ENCODE measurements at regions not wholly inside any gene's neighbourhood (a gene's known extent, or its start where the extent isn't known, plus 50 kb on each side); places are given as distances from the start of the nearest gene placed in this dataset.
"Not testable (repeated sequence)": the region's sequence is repeated elsewhere in the genome, so short reads cannot be mapped to it uniquely, and the experiment has no call there.

- no peak for DNase-seq
Measured at GRCh38 chr14:70269582-70269981, 80.8 kb upstream of the SLC8A3 start.

DNA sequence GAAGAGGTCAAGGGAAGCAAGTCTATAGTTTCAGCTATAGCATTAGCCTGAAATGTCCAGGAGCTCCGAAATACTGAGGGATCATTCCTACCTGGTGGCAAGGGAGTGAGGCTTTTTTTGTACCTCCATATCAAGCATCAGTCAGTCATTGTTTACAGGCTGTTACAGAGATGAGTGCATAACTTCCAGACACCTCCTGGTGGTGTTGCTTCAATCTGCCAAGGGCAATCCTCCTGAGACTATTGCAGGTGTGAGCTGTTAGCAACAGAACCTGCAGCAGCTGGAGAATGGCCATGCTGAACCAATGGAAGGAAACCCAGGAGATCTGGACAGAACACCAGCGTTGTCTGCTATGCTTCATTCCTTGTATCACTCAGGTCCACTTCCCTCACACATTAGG lies 80.0 kb upstream of the SLC8A3 start:
- peak; percentile 28 for DNase-seq

DNA sequence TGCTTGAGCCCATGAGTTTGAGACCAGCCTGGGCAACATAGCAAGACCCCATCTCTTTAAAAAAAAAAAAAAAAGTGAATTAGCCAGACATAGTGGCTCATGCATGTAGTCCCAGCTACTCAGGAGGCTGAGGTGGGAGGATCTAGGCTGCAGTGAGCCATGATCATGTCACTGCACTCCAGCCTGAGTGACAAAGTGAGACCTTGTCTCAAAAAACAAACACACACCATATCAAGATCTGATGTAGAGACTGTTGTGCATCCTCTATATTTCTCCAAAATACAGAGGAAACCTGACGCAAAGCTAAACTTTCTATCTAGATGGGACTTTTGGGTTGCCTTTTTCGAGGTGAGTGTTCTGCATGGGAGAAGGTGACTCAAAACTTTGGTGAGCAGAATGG lies 77.4 kb upstream of the SLC8A3 start:
- DNase-seq, result no peak

GRCh38 chr14:70265422-70265821 lies 76.7 kb upstream of the SLC8A3 start:
- DNase-seq, result no peak

DNA sequence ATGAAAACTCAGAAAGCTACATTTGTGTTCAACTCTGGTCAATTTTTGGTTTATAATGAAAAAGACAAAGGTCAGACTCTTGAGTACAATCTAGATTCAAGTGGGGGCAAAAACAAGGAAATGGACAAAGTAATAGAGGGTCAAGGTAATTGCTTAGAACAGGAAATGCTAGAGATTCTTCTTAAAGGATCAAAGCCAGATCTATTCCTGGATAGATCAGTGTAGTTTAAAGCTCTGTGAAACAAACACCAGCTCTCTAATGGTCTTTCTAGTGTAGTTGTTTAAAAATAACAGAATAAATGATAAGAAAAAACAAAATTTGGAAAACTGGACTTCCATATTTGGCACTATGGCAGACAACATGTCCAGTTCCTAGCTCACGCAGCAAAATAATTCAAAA lies 70.7 kb upstream of the SLC8A3 start:
- peak; percentile 6 for DNase-seq

DNA sequence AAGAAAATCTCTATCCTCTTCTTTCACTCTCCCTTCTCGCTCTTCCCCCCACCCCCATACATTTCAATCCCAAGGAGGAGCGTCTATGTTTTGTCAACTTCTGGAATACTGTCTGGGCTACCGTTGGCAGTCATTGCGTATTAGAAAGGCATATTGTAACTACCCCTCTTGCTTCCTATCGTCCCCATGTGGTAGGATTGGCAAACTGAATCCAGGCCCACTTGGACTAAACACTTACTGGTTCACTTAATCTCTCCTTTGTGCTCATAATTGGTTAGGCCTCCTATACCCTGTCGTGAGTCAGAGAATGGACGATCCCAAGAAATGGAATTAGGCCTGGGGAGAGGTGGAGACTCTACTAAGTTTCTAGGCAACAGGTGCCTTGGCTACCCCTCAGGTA lies 68.8 kb upstream of the SLC8A3 start:
- peak; percentile 72 for DNase-seq

GRCh38 chr14:70256601-70257000 lies 67.8 kb upstream of the SLC8A3 start:
- DNase-seq, result no peak

DNA sequence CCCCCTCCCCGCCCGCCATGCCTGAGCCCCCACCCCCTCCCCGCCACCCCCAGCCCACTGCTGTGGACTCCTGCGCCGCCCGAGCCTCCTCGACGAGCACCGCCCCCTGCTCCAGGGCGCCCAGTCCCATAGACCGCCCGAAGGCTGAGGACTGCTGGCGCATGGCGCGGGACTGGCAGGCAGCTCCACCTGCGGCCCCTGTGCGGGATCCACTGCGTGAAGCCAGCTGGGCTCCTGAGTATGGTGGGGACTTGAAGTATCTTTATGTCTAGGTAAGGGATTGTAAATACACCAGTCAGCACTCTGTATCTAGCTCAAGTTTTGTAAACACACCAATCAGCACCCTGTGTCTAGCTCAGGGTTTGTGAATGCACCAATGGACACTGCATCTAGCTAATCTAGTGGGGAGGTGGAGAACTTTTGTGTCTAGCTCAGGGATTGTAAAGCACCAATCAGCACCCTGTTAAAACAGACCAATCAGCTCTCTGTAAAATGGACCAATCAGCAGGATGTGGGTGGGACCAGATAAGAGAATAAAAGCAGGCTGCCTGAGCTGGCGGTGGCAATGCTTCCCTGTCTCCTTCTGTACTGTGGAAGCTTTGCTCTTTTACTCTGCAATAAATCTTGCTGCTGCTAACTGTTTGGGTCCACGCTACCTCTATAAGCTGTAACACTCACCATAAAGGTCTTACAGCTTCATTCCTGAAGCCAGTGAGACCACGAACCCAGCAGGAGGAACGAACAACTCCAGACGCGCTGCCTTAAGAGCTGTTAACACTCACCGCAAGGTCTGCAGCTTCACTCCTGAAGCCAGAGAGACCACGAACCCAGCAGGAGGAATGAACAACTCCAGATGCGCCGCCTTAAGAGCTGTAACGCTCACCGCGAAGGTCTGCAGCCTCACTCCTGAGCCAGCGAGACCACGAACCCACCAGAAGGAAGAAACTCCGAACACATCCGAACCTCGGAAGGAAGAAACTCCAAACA lies 66.6 kb upstream of the SLC8A3 start:
- DNase-seq, result peak; percentile 89

DNA sequence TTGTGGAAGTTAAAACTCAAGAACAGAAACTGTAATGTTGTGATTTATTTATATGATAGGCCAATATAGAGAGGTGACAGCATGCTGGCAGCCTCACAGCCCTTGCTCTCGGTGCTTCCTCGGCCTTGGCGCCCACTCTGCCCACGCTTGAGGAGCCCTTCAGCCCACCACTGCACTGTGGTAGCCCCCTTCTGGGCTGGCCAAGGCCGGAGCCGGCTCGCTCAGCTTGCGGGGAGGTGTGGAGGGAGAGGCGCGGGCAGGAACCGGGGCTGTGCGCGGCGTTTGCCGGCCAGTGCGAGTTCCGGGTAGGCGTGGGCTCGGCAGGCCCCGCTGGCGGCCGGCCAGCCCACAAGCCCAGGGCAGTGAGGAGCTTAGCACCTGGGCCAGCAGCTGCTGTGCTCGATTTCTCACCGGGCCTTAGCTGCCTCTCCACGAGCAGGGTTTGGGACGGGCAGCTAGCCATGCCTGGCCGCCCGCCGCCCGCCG lies 65.8 kb upstream of the SLC8A3 start:
- peak; percentile 88 for DNase-seq

- not testable (repeated sequence) for DNase-seq
Measured at GRCh38 chr14:70253547-70253946, 64.8 kb upstream of the SLC8A3 start.

DNA sequence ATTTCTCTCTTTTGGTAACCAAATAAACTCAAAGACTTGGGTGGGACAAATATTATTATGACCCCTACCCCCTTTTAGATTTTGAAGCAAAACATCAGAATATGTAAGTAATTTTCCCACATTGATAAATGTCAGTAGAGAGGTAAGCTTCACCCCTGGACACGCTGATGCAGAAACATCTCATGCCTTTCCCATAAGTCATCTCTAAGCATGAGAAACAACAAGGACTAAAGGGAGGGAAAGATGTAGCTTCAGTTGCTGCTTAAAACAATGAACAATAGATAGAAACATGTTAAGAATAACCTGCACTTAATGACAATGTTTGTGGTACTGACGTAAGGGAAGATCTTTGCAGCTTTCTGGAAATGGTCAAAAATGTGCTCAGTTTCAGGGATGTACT lies 56.3 kb upstream of the SLC8A3 start:
- DNase-seq, result no peak

DNA sequence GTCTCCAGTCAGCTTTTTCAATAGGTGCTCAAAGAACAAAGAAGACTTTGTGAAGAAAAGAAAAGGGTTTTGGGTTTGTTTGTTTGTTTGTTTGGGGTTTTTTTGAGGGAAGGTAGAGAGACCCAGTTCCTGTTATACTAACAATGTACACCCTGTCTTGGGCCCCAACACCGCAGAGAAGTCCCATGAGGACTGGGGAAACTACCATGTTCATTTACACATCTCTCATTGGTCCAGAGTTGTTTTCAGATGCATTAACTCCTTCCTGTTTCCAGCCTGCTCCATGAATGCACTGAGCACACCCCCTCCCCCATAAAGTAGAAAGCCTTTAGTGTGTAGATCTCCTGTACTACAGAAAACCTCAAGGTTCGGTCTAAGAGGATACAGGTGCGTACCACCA lies 51.1 kb upstream of the SLC8A3 start:
- DNase-seq, result no peak

- DNase-seq, result not testable (repeated sequence)
Measured at GRCh38 chr14:70238635-70239034, 49.9 kb upstream of the SLC8A3 start.
